SU-DHL-6 (cell line): ENCODE measurements at regions not wholly inside any gene's neighbourhood (a gene's known extent, or its start where the extent isn't known, plus 50 kb on each side); places are given as distances from the start of the nearest gene placed in this dataset.

Source experiments
- CTCF ChIP-seq: fragments of 200-600 bp; sonication (generic); IDR thresholded peaks from one replicate; pipeline ENCODE4 v1.5.1; 2017; ENCODE audit warnings: antibody characterized with exemption, mild to moderate bottlenecking, low read length, moderate library complexity; ENCODE audit not compliant: insufficient read depth, poor library complexity, severe bottlenecking
- EZH2phosphoT487 ChIP-seq: fragments of 200-600 bp; sonication (generic), shearing (Covaris generic); conservative IDR thresholded peaks from 2 replicates; pipeline ENCODE4 v1.6.1; 2018; ENCODE audit warnings: mild to moderate bottlenecking, antibody characterized with exemption, low read length, moderate library complexity, mixed read lengths

GRCh38 chr18:1805521-1805920, 765.8 kb downstream of the METTL4 start:
- TF ChIP-seq EZH2phosphoT487 = no peak
- no peak for TF ChIP-seq CTCF
